Natural killer cell treated with Interleukin-12 subunit alpha and Interleukin-12 subunit beta and Interleukin-15 and Interleukin-18, amount 100 ng/mL, for 72 hours (primary cell): ENCODE measurements at regions not wholly inside any gene's neighbourhood (a gene's known extent, or its start where the extent isn't known, plus 50 kb on each side); places are given as distances from the start of the nearest gene placed in this dataset.
A peak's percentile ranks its signal among the peaks of the same experiment; 100 is the strongest.
"Not testable (repeated sequence)": the region's sequence is repeated elsewhere in the genome, so short reads cannot be mapped to it uniquely, and the experiment has no call there.

Experiments
- ATAC-seq, 2 donors: fragments of 150-1000 bp; cut with Tn5 transposase in 1 of 2; sonication (Bioruptor Pico), chemical (Tn5 transposase) in 1 of 2; 2 replicates each; pipeline ENCODE4 v1.10.0; 2021
- DNase-seq: peaks from one replicate; pipeline ENCODE4 v3.0.0; 2022; ENCODE audit warnings: low spot score
- H3K27ac Mint-ChIP-seq, 2 donors: 1 replicate in 1 of 2; 2 replicates in 1 of 2; pipeline ENCODE4 v1.8.0; 2022; ENCODE audit warnings: mixed read lengths in 2 of 2, mild to moderate bottlenecking in 1 of 2, moderate library complexity in 1 of 2
- H3K27me3 Mint-ChIP-seq, 2 donors: 1 replicate in 1 of 2; 2 replicates in 1 of 2; pipeline ENCODE4 v1.8.0; 2022; ENCODE audit warnings: mixed read lengths in 2 of 2
- H3K36me3 Mint-ChIP-seq: one replicate; pipeline ENCODE4 v1.8.0; 2022; ENCODE audit warnings: mixed read lengths
- H3K4me1 Mint-ChIP-seq, 2 donors: 1 replicate in 1 of 2; 2 replicates in 1 of 2; pipeline ENCODE4 v1.8.0; 2022; ENCODE audit warnings: low read depth in 2 of 2, mixed read lengths in 2 of 2, mild to moderate bottlenecking in 1 of 2
- H3K4me3 Mint-ChIP-seq: one replicate; pipeline ENCODE4 v1.8.0; 2022; ENCODE audit warnings: mixed read lengths
- H3K9me3 Mint-ChIP-seq: 2 replicates; pipeline ENCODE4 v1.8.0; 2022; ENCODE audit warnings: mixed read lengths

DNA sequence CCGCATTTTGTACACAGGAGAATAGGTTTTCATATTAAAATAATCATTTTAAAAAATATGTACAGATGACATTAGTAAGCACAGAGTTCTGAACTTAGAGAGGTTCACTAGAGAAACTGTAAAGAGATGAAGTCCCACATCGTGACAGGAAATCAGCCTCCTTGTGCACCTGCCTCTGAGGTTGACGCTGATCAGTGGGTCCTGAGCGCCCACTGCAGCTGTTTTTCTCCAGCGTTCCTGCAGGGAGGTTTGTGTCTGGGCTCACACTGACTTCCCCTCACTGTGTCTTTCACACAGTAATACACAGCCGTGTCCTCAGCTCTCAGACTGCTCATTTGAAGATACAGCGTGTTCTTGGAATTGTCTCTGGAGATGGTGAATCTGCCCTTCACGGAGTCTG, 561.5 kb downstream of the TMEM121 start:
- Mint-ChIP-seq H3K9me3 (no peaks in the 10 kb centered on the region), H3K27ac (no peak overlapping the region), H3K36me3 (no peaks in the 10 kb centered on the region), H3K4me3 (no peak overlapping the region), H3K4me1 (no peaks in the 10 kb centered on the region), H3K27me3 (peaks cover 0 to 14% of the 10 kb centered on the region in 2 donors)
- DNase-seq (no peak), ATAC-seq (no peak)

DNA sequence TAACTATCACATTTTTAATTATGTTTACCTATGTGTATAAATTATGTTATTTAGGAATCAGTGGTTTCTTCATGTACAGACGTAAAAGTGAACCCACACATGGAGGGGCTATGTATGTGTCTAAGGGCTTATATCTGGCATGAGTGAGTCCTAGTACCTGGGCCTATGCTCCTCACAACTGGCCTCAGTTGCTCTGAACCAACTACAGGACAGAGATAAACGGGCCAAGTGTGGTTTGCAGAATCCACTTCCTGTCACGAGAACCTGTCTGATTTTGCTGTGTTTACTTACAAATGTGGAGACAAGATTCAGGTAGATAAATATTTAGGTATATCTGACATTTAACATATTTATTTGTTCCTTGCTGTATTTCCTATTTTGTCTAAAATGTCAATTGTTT, 562.5 kb downstream of the TMEM121 start:
- peaks cover 0 to 11% of the 10 kb centered on the region in 2 donors for H3K27me3 Mint-ChIP-seq
- ATAC-seq, H3K36me3 Mint-ChIP-seq, H3K4me3 Mint-ChIP-seq, DNase-seq, H3K9me3 Mint-ChIP-seq, H3K27ac Mint-ChIP-seq, H3K4me1 Mint-ChIP-seq: not testable (repeated sequence)

DNA sequence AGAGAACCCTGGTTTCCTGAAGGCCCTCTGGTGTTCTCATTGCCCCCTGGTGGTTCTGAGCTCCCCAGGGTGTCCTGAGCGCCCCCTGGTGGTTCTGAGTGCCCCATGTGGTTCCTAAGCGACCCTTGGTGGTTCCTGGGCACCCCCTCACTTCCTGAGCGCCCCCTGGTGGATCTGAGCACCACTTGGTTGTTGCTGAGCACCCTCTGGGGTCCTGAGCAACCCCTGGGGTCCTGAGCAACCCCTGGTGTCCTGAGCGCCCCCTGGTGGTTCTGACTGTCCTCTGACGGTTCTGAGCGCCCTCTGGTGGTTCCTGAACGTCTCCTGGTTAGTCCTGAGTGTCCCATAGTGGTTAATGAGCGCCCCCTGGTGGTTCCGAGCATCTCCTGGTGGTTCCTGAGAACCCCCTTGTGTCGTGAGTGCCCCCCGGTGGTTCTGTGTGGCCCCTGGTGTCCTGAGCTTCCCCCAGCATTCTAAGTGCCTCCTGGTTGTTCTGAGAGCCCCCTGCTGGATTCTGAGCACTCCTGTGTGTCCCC, 568.3 kb downstream of the TMEM121 start:
- no peak overlapping the region for H3K4me3 Mint-ChIP-seq
- no peaks in the 10 kb centered on the region for H3K36me3 Mint-ChIP-seq
- H3K4me1 Mint-ChIP-seq = no peaks in the 10 kb centered on the region
- DNase-seq = no peak
- H3K27ac Mint-ChIP-seq = no peak overlapping the region
- peaks cover 0 to 12% of the 10 kb centered on the region in 2 donors for H3K27me3 Mint-ChIP-seq
- no peaks in the 10 kb centered on the region for H3K9me3 Mint-ChIP-seq
- peak in 1 of 2 donors; percentile 97 for ATAC-seq

DNA sequence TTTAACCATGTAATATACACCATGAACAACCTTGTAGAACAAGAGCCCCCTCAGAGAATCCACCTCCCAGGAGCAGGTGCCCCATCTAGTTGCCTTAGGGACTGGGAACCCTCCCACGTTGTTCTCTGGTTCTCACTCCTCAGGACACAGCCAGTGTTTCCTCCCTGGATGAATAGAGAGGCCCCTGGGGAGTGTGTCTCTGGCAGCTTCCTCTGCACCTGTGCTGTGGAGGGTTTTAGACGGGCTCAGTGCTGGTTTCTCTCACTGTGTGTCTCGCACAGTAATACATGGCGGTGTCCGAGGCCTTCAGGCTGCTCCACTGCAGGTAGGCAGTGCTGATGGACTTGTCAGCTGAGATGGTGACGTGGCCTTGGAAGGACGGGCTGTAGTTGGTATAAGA, 581.3 kb downstream of the TMEM121 start:
- ATAC-seq = no peak
- Mint-ChIP-seq H3K36me3 (no peaks in the 10 kb centered on the region), H3K27me3 (peaks cover 0 to 24% of the 10 kb centered on the region in 2 donors), H3K27ac (no peak overlapping the region), H3K4me3 (no peak overlapping the region), H3K9me3 (no peaks in the 10 kb centered on the region), H3K4me1 (no peaks in the 10 kb centered on the region)
- no peak for DNase-seq

DNA sequence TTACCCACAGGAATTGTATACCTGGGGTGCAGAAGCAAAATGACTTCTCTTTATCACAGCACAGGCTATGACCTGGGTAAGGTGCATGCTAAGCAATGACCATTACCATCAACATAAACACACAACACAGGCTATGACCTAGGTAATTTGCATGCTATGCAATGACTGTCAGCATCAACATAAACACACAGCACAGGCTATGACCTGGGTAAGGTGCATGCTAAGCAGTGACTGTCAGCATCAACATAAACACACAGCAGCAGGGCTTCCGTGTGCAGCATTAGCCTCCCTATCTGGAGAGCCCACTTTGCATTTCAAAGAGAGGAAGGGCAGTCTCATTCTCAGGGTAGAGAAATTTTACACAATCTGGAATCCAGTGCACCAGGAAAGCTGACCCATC, 583.0 kb downstream of the TMEM121 start:
- Mint-ChIP-seq H3K4me3 (no peak overlapping the region), H3K4me1 (no peaks in the 10 kb centered on the region), H3K27ac (no peak overlapping the region), H3K36me3 (no peaks in the 10 kb centered on the region), H3K27me3 (peaks cover 0 to 9% of the 10 kb centered on the region in 2 donors), H3K9me3 (no peaks in the 10 kb centered on the region)
- DNase-seq = no peak
- ATAC-seq = no peak

DNA sequence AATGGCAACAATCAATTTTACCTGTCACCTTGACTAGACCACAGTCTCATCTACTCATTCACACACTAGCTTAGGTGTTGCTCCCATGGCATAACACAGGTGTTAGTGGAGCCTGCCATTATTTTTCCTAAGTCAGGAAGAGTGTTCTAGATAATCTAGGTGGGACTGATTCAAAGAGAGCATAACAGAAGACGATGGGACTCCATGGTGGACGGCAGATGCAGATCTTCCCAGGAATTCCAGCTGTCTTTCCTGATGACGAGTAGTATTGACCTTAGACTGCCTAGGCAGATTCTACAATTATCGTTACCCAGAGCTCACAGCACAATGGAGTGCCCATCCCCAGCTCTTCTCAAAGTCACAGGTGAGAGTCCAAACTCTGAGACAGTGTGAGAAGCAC, 589.0 kb downstream of the TMEM121 start:
- no peaks in the 10 kb centered on the region for H3K9me3 Mint-ChIP-seq
- H3K27ac Mint-ChIP-seq = peak overlapping the region in 1 of 2 donors; percentile 34
- no peaks in the 10 kb centered on the region for H3K36me3 Mint-ChIP-seq

DNA sequence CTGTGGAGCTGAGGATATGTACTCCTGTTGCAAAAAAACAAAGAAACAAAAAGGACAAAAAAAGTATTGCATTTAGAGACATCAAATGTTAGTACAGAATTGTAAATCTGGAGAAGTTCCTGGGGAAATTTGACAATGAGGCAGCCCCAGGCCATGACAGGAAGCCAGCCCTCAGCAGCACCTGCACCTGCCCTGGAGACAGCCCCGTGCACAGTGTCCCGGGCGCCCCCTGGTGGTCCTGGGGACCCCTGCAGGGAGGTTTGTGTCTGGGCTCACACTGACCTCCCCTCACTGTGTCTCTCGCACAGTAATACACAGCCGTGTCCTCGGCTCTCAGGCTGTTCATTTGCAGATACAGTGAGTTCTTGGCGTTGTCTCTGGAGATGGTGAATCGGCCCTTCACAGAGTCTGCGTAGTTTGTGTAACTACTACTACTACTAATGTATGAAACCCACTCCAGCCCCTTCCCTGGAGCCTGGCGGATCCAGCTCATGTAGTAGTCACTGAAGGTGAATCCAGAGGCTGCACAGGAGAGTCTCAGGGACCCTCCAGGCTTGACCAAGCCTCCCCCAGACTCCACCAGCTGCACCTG, 590.1 kb downstream of the TMEM121 start:
- H3K27me3 Mint-ChIP-seq = peaks cover 17 to 31% of the 10 kb centered on the region in 2 donors
- not testable (repeated sequence) for H3K36me3 Mint-ChIP-seq, ATAC-seq, DNase-seq, H3K27ac Mint-ChIP-seq, H3K9me3 Mint-ChIP-seq, H3K4me3 Mint-ChIP-seq
- H3K4me1 Mint-ChIP-seq = peaks cover 9 to 12% of the 10 kb centered on the region in 2 donors

More for the DNA sequence above, 589.0 kb downstream of the TMEM121 start:
- DNase-seq (no peak), ATAC-seq (no peak)
- Mint-ChIP-seq H3K4me3 (no peak overlapping the region), H3K27me3 (peaks cover 17 to 22% of the 10 kb centered on the region in 2 donors), H3K4me1 (peaks cover 9 to 12% of the 10 kb centered on the region in 2 donors)

DNA sequence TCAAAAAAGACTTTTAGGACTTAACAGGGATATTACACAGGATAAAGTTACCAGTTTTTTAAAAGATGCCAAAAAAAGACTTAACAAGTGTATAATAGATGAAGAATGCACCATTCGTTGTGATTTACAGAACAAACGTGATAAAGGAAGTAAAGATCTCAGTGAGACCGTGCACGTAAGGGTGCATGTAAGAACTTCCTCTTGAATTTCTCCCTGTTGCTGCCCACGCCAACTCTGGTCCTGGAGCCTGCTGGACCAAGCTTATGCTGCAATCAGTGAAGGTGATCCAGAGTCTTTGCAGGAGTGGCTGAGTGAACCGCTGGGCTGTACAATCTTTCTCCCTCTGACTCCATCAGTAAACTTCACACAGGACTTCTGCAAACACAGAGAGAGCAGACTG, 593.7 kb downstream of the TMEM121 start:
- H3K4me3 Mint-ChIP-seq = no peak overlapping the region
- no peaks in the 10 kb centered on the region for H3K36me3 Mint-ChIP-seq
- no peak for ATAC-seq
- no peak for DNase-seq
- no peak overlapping the region for H3K27ac Mint-ChIP-seq
- H3K9me3 Mint-ChIP-seq = no peaks in the 10 kb centered on the region
- peaks cover 9 to 12% of the 10 kb centered on the region in 2 donors for H3K4me1 Mint-ChIP-seq
- peaks cover 20 to 43% of the 10 kb centered on the region in 2 donors for H3K27me3 Mint-ChIP-seq

DNA sequence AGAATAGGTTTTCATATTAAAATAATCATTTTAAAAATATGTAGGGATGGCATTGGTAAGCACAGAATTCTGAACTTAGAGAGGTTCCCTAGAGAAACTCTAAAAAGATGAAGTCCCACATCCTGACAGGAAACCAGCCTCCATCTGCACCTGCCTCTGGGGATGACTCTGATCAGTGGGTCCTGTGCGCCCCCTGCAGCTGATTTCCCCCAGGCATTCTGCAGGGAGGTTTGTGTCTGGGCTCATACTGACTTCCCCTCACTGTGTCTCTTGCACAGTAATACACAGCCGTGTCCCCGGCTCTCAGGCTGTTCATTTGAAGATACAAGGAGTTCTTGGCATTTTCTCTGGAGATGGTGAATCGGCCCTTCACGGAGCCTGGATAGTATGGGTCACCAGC, 602.9 kb downstream of the TMEM121 start:
- Mint-ChIP-seq H3K4me3 (no peak overlapping the region), H3K4me1 (peaks cover 16 to 19% of the 10 kb centered on the region in 2 donors), H3K36me3 (no peaks in the 10 kb centered on the region), H3K27ac (no peak overlapping the region), H3K9me3 (no peaks in the 10 kb centered on the region), H3K27me3 (peaks cover 13 to 23% of the 10 kb centered on the region in 2 donors)
- ATAC-seq (no peak), DNase-seq (no peak)

DNA sequence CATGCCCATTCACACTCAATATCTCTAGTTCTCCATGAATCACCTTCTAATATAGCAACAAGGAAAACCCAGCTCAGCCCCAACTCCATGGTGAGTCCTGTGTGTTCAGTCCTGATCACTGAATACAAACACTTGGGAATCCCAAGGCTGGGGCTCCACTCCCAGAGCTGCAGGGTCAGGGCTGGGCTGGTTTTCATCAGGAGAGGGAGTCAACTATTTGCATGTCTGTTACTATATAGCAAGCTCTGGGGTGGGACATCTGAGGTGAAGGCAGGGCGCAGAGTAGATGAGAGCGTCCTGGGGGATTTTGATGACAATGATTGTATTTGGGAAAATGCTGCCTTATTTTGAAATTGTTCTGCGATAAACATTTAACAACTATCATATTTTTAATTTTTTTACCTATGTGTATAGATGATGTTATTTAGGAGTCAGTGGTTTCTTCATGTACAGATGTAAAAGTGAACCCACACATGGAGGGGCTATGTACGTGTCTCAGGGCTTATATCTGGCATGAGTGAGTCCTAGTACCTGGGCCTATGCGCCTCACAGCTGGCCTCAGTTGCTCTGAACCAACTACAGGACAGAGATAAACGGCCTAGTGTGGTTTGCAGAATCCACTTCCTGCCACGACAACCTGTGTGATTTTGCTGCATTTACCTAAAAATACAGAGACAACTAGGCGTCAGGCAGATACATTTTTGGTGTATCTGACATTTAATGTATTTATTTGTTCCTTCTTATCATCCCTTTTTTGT, 603.7 kb downstream of the TMEM121 start:
- H3K4me3 Mint-ChIP-seq, H3K36me3 Mint-ChIP-seq, DNase-seq, H3K27ac Mint-ChIP-seq, ATAC-seq, H3K9me3 Mint-ChIP-seq: not testable (repeated sequence)
- peaks cover 17 to 22% of the 10 kb centered on the region in 2 donors for H3K27me3 Mint-ChIP-seq
- peaks cover 16 to 19% of the 10 kb centered on the region in 2 donors for H3K4me1 Mint-ChIP-seq

DNA sequence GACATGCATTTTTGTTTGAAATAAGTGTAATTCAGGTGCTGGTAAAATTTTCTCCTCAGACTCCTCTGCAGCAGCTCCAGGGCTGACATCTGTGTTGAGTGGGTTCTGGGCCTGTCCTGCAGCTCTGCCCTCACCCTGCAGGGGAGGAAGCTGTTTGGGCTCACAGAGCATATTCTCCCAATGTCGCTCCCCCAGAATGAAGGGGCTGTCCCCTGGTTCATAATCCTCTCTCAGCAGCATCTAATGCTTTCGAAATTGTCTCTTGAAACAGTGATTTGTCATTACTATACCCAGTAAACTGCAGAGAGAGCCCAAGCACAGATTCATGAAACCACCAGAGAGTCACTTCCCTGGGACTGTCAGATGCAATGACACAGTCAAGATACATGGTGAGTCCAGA, 606.7 kb downstream of the TMEM121 start:
- not testable (repeated sequence) for DNase-seq, H3K27ac Mint-ChIP-seq

DNA sequence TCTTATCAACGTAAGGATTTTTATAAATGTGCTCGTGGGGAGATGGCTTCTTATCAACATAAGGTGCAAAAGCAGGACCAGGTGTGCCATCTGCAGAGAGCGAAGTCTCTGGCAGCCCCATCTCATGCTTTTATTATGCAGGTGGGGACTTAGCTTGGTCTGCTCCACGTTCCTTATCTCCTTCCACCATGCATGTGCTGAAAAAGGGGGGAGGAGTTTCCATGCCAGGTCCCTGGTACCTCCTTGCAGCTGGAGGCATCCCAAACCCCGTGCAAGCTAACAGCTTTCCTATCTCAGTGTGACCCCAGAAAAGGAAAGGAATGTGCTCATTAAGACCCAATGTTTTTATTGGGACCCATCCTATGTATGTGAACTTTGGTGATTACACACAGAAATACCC, 608.5 kb downstream of the TMEM121 start:
- no peaks in the 10 kb centered on the region for H3K36me3 Mint-ChIP-seq
- no peak for DNase-seq
- peaks cover 1 to 6% of the 10 kb centered on the region in 2 donors for H3K4me1 Mint-ChIP-seq
- H3K4me3 Mint-ChIP-seq = no peak overlapping the region
- peaks cover 9 to 16% of the 10 kb centered on the region in 2 donors for H3K27me3 Mint-ChIP-seq
- no peaks in the 10 kb centered on the region for H3K9me3 Mint-ChIP-seq
- H3K27ac Mint-ChIP-seq = no peak overlapping the region
- no peak for ATAC-seq

More for the DNA sequence above, 606.7 kb downstream of the TMEM121 start:
- H3K9me3 Mint-ChIP-seq, H3K36me3 Mint-ChIP-seq, ATAC-seq, H3K4me3 Mint-ChIP-seq: not testable (repeated sequence)
- peaks cover 11 to 16% of the 10 kb centered on the region in 2 donors for H3K27me3 Mint-ChIP-seq
- H3K4me1 Mint-ChIP-seq = peaks cover 16% of the 10 kb centered on the region in 2 donors

DNA sequence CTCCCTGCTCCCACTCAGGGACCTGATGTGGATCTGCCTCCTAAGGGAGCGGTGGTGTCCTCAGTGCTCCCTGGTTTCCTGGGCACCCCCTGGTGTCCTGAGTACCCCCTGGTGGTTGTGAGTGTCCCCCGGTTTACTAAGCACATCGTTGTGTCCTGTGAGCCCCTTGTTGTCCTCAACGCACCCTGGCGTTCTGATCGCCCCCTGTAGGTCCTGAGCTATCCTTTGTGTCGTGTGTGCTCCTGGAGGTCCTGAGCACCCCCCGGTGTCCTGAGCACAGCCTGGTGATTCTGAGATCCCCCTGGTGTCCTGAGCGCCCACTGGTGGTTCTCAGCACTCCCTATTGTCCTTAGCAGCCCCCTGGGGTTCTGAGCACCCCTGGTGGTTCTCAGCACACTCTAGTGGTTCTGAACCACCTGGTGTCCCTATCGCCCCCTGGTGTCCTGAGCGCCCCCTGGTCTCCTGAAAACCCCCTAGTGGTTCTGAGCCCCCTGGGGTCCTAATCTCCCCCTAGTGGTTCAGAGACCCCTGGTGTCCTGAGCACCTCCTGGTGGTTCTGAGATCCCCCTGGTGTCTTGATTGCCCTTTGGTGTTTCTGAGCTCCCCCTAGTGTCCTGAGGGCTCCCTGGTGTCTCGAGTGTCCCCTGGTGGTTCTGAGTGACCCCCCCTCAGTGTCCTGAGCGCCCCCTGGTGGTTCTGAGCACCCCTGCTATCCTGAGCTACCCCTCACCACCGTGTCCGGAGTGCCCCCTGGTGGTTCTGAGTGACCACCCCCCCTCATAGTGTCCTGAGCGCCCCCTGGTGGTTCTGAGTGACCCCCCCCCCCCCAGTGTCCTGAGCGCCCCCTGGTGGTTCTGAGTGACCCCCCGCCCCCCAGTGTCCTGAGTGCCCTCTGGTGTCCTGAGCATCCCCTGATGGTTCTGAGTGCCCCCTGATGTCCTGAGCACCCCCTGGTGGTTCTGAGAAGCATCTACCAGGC, 615.1 kb downstream of the TMEM121 start:
- H3K27ac Mint-ChIP-seq = peak overlapping the region in 1 of 2 donors; percentile 56
- no peaks in the 10 kb centered on the region for H3K36me3 Mint-ChIP-seq
- H3K4me3 Mint-ChIP-seq = peak overlapping the region; percentile 32
- ATAC-seq (peak in 1 of 2 donors; percentile 45), DNase-seq (no peak)
- H3K27me3 Mint-ChIP-seq = peaks cover under 1 to 4% of the 10 kb centered on the region in 2 donors
- H3K4me1 Mint-ChIP-seq = peaks cover 16 to 23% of the 10 kb centered on the region in 2 donors
- H3K9me3 Mint-ChIP-seq = no peaks in the 10 kb centered on the region
